Astrocyte (in vitro differentiated cells and primary cell): ENCODE measurements at regions not wholly inside any gene's neighbourhood (a gene's known extent, or its start where the extent isn't known, plus 50 kb on each side); places are given as distances from the start of the nearest gene placed in this dataset.

Experiments
- EZH2 ChIP-seq: IDR thresholded peaks from 2 replicates; pipeline ENCODE4 v1.6.1; 2012; ENCODE audit warnings: mild to moderate bottlenecking, low read length, inconsistent platforms; ENCODE audit not compliant: insufficient read depth
- TF ChIP-seq, protein P1 (sequence below): IDR thresholded peaks from 2 replicates; pipeline ENCODE4 v1.5.1; 2011; ENCODE audit warnings: low read depth, mild to moderate bottlenecking, inconsistent platforms, low read length, moderate library complexity; ENCODE audit not compliant: insufficient read depth

DNA sequence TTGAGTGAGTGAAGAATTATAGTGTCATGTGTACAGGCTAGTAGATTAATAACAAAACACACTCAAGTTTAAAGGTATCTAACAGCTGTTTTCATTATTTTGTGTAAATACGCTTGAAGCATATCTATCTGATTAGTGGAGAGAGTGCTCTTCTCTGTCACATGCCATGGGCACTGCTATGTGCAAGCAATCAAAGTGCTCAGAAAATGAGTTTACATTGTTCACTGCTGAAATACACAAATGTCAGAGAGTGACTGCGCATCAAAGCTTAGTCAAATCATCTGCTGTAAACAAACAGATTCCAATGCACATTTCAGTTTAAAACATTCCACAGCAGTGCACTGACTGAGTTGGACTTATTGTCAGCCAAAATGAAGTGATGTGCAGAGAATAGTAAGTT lies 423.4 kb downstream of the ZEB2 start:
- TF ChIP-seq, protein P1, sequence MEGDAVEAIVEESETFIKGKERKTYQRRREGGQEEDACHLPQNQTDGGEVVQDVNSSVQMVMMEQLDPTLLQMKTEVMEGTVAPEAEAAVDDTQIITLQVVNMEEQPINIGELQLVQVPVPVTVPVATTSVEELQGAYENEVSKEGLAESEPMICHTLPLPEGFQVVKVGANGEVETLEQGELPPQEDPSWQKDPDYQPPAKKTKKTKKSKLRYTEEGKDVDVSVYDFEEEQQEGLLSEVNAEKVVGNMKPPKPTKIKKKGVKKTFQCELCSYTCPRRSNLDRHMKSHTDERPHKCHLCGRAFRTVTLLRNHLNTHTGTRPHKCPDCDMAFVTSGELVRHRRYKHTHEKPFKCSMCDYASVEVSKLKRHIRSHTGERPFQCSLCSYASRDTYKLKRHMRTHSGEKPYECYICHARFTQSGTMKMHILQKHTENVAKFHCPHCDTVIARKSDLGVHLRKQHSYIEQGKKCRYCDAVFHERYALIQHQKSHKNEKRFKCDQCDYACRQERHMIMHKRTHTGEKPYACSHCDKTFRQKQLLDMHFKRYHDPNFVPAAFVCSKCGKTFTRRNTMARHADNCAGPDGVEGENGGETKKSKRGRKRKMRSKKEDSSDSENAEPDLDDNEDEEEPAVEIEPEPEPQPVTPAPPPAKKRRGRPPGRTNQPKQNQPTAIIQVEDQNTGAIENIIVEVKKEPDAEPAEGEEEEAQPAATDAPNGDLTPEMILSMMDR = no peak
- TF ChIP-seq EZH2 = no peak
